Colonic mucosa (tissue), 4 donors: ENCODE measurements at regions not wholly inside any gene's neighbourhood (a gene's known extent, or its start where the extent isn't known, plus 50 kb on each side); places are given as distances from the start of the nearest gene placed in this dataset.
"Not testable (repeated sequence)": the region's sequence is repeated elsewhere in the genome, so short reads cannot be mapped to it uniquely, and the experiment has no call there.

ENCODE experiments used
- DNase-seq: peaks from one replicate; pipeline ENCODE4 v3.0.0-alpha.2; 2020
- H3K27ac ChIP-seq: fragments of 200-600 bp; one replicate; pipeline ENCODE4 v1.8.0; 2021
- H3K27me3 ChIP-seq: fragments of 200-600 bp; one replicate; pipeline ENCODE4 v1.8.0; 2021
- H3K36me3 ChIP-seq: fragments of 200-600 bp; one replicate; pipeline ENCODE4 v1.8.0; 2021
- H3K4me1 ChIP-seq: fragments of 200-600 bp; one replicate; pipeline ENCODE4 v1.8.0; 2021; ENCODE audit warnings: mild to moderate bottlenecking
- H3K4me3 ChIP-seq: fragments of 200-600 bp; one replicate; pipeline ENCODE4 v1.8.0; 2021
- H3K9ac ChIP-seq, 2 donors: one replicate each; pipeline ENCODE4 v1.7.0; 2013; ENCODE audit warnings: control low read depth in 2 of 2, low read depth in 2 of 2, low read length in 2 of 2
- H3K9me3 ChIP-seq: fragments of 200-600 bp; one replicate; pipeline ENCODE4 v1.8.0; 2021
- intact Hi-C: fragments of 100-400 bp; cut with DNase I; formaldehyde crosslinking; loops from one replicate; pipeline ENCODE4 v1.14.1; 2022
- TF ChIP-seq, protein P1 (sequence below): fragments of 200-600 bp; IDR thresholded peaks from one replicate; pipeline ENCODE4 v1.8.0; 2022; ENCODE audit warnings: antibody characterized with exemption, mild to moderate bottlenecking
- donor health status: healthy.
- donor health status: DM: no; HTN: no; CAD: no.
- donor health status: DM: no; HTN: no; CAD: no.

DNA sequence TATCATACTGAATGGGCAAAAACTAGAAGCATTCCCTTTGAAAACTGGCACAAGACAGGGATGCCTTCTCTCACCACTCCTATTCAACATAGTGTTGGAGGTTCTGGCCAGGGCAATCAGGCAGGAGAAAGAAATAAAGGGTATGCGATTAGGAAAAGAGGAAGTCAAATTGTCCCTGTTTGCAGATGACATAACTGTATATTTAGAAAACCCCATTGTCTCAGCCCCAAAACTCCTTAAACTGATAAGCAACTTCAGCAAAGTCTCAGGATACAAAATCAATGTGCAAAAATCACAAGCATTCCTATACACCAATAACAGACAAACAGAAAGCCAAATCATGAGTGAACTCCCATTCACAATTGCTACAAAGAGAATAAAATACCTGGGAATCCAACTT lies 52.5 kb upstream of the CCDC71L start:
- H3K27ac ChIP-seq, H3K9me3 ChIP-seq, H3K4me3 ChIP-seq, DNase-seq, H3K4me1 ChIP-seq, H3K36me3 ChIP-seq, H3K9ac ChIP-seq, H3K27me3 ChIP-seq, intact Hi-C loops: not testable (repeated sequence)

DNA sequence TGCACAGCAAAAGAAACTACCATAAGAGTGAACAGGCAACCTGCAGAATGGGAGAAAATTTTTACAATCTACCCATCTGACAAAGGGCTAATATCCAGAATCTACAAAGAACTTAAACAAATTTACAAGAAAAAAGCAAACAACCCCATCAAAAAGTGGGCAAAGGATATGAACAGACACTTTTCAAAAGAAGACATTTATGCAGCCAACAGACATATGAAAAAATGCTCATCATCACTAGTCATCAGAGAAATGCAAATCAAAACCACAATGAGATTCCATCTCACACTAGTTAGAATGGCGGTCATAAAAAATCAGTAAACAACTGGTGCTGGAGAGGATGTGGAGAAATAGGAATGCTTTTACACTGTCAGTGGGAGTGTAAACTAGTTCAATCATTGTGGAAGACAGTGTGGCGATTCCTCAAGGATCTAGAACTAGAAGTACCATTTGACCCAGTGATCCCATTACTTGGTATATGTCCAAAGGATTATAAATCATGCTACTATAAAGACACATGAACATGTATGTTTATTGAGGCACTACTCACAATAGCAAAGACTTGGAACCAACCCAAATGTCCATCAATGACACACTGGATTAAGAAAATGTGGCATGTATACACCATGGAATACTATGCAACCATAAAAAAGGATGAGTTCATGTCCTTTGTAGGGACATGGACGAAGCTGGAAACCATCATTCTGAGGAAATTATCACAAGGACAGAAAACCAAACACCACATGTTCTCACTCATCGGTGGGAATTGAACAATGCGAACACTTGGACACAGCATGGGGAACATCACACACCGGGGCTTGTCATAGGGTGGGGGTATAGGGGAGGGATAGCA lies 53.9 kb upstream of the CCDC71L start:
- H3K36me3 ChIP-seq, H3K9ac ChIP-seq, H3K27ac ChIP-seq, H3K4me1 ChIP-seq, intact Hi-C loops, H3K4me3 ChIP-seq, DNase-seq, H3K9me3 ChIP-seq, H3K27me3 ChIP-seq: not testable (repeated sequence)

GRCh38 chr7:106715730-106716129 lies 54.8 kb upstream of the CCDC71L start:
- Histone ChIP-seq H3K9ac (no peak overlapping the region), H3K4me1 (no peaks in the 10 kb centered on the region), H3K9me3 (no peaks in the 10 kb centered on the region), H3K27ac (no peak overlapping the region), H3K27me3 (no peaks in the 10 kb centered on the region), H3K36me3 (no peaks in the 10 kb centered on the region), H3K4me3 (no peak overlapping the region)
- intact Hi-C loops, result no loop called here
- no peak for DNase-seq
- TF ChIP-seq, protein P1, sequence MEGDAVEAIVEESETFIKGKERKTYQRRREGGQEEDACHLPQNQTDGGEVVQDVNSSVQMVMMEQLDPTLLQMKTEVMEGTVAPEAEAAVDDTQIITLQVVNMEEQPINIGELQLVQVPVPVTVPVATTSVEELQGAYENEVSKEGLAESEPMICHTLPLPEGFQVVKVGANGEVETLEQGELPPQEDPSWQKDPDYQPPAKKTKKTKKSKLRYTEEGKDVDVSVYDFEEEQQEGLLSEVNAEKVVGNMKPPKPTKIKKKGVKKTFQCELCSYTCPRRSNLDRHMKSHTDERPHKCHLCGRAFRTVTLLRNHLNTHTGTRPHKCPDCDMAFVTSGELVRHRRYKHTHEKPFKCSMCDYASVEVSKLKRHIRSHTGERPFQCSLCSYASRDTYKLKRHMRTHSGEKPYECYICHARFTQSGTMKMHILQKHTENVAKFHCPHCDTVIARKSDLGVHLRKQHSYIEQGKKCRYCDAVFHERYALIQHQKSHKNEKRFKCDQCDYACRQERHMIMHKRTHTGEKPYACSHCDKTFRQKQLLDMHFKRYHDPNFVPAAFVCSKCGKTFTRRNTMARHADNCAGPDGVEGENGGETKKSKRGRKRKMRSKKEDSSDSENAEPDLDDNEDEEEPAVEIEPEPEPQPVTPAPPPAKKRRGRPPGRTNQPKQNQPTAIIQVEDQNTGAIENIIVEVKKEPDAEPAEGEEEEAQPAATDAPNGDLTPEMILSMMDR, result no peak

GRCh38 chr7:106717254-106717954 lies 56.4 kb upstream of the CCDC71L start:
- intact Hi-C loops, result no loop called here
- H3K4me1 ChIP-seq, result no peaks in the 10 kb centered on the region
- H3K9me3 ChIP-seq, result no peaks in the 10 kb centered on the region
- H3K4me3 ChIP-seq, result no peak overlapping the region
- H3K27ac ChIP-seq, result no peak overlapping the region
- H3K9ac ChIP-seq, result no peak overlapping the region
- H3K27me3 ChIP-seq, result no peaks in the 10 kb centered on the region
- TF ChIP-seq, protein P1, result no peak
- no peaks in the 10 kb centered on the region for H3K36me3 ChIP-seq
- DNase-seq, result no peak

- Histone ChIP-seq H3K9ac (no peak overlapping the region), H3K36me3 (no peaks in the 10 kb centered on the region), H3K4me3 (no peak overlapping the region), H3K27ac (no peak overlapping the region), H3K9me3 (no peaks in the 10 kb centered on the region), H3K4me1 (no peaks in the 10 kb centered on the region), H3K27me3 (no peaks in the 10 kb centered on the region)
- peak; percentile 21 for DNase-seq
- intact Hi-C loops, result no loop called here
- TF ChIP-seq, protein P1, result no peak
Observed at GRCh38 chr7:106717955-106718871, 57.3 kb upstream of the CCDC71L start.

DNA sequence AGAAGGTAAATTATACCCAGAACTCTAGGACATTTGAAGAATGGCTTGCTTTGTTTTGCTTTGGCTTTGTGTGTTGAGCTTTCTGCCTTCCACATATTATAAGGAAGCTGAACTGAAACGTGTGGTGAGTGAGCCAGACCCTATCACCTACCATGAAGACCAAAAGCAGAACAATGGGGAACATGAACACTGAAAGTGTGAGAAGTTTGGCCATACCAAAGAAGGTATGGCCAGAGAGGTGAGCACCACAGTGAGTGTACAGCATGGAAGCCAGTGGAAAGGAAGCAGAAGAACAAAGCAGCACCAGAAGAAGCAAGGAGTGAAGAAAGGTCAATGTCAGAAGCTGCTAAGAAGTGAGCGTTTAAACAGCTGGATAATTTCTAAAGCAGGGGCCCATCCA lies 59.7 kb upstream of the CCDC71L start:
- H3K9ac ChIP-seq, result no peak overlapping the region
- H3K4me3 ChIP-seq, result no peak overlapping the region
- no peaks in the 10 kb centered on the region for H3K4me1 ChIP-seq
- intact Hi-C loops, result no loop called here
- H3K27me3 ChIP-seq, result no peaks in the 10 kb centered on the region
- H3K9me3 ChIP-seq, result no peaks in the 10 kb centered on the region
- DNase-seq, result no peak
- no peaks in the 10 kb centered on the region for H3K36me3 ChIP-seq
- TF ChIP-seq, protein P1, result no peak
- H3K27ac ChIP-seq, result no peak overlapping the region
